ENCODE measurements at regions not wholly inside any gene's neighbourhood (a gene's known extent, or its start where the extent isn't known, plus 50 kb on each side); places are given as distances from the start of the nearest gene placed in this dataset.

DNA sequence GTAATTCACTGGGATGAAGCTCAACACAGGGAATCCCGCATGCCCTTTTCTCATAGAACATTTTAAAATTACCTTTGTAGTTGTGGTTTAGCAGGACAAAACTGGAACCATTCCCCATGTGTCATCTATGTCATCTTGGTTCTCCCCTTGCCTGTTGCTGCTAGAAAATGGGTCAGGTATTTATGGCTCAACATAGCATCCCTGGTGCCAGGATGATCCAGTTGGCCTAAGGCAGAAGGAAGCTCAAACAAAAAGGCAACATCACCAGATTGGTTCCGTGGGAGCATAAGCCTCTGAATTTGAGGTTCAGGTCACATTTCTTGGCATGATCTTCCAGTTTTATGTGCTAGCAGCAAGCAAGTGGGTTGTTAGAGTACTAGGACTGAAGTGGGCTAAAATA is 552.6 kb upstream of the BOD1L1 start:
- Histone ChIP-seq H3K36me3 (no peaks in the 10 kb centered on the region), H3K4me2 (peak overlapping the region in 9 of 11 experiments; percentile 63 to 83 (median 73); a peak in 15 of 22 replicates), H3K4me3 (no peak overlapping the region), H3K9me3 (replicated peaks in 1 of 11) (no peaks in the 10 kb centered on the region), H3K27me3 (peaks cover 0 to 59% (median 35%) of the 10 kb centered on the region in 11 experiments; a peak in 16 of 22 replicates), H3K9ac (no peak overlapping the region), H3K27ac (no peak overlapping the region), H4K20me1 (peaks cover 0 to 8% (median 0%) of the 10 kb centered on the region in 11 experiments; a peak in 4 of 22 replicates), H3K4me1 (peaks cover 45 to 78% (median 67%) of the 10 kb centered on the region in 10 experiments)
- no peak for TF ChIP-seq Cebpa-rat (IDR thresholded peaks at IDR 0.05)

DNA sequence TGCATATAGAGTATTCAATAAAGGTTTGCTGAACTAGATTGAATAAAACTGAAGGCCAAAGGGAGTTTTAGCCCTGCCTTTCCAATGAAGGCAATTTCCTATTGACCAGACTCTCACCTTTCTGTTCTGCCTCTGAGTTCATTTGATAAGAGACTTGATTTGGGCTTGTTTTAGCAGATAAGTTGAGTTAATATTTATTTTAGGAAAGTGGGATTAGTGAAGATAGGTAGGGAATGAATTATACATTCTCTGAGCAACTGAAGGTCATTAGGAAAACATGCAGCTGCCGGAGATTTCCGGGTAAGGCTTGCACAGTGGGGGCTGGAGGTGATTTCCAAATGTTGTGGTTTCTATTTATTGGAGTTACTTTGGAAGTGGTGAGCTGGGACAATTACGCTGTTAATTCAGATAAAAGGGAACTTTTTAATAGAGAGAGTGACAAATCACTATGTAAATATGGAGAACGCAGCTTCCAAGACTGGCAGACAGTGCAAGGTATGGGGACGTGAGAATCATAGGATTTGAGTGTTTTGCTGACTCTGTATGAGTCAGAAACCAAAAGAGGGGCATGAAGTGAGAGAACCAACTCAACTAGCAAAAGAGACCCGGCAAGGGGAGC is 553.6 kb upstream of the BOD1L1 start:
- Histone ChIP-seq H3K36me3 (no peaks in the 10 kb centered on the region), H3K9ac (no peak overlapping the region), H3K27me3 (peaks cover 0 to 61% (median 35%) of the 10 kb centered on the region in 11 experiments; a peak in 16 of 22 replicates), H3K4me1 (peaks cover 45 to 70% (median 60%) of the 10 kb centered on the region in 10 experiments), H4K20me1 (peaks cover 0 to 8% (median 0%) of the 10 kb centered on the region in 11 experiments; a peak in 4 of 22 replicates), H3K4me3 (no peak overlapping the region), H3K4me2 (peak overlapping the region; percentile 48 to 83 (median 72); a peak in 21 of 22 replicates), H3K9me3 (replicated peaks in 1 of 11) (no peaks in the 10 kb centered on the region), H3K27ac (no peak overlapping the region)
- TF ChIP-seq Cebpa-rat (IDR thresholded peaks at IDR 0.05) = no peak

DNA sequence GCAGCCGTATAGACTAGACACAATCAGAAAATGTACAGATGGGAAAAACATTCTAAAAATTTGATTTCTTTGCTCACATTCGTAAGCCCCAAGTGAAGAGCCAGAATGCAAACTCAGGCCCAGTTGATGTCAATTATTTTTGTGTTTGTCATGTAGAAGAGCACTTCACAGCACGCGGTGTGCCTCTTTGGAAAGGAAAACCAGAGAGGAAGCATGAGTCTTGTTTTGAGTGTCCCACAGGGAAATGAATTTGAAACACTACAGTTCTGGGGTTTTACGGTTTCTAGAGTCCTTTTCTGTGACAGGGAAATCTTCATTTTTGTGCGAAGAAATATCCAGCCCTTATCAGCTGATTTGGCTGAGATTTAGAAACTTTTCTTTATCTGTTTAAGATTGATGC is 554.6 kb upstream of the BOD1L1 start:
- peak overlapping the region in 1 of 11 experiments; percentile 15; a peak in 1 of 22 replicates for H3K27ac ChIP-seq
- H3K9me3 ChIP-seq (replicated peaks in 1 of 11) = no peaks in the 10 kb centered on the region
- no peak overlapping the region for H3K4me3 ChIP-seq
- H3K27me3 ChIP-seq = peaks cover 0 to 59% (median 35%) of the 10 kb centered on the region in 11 experiments; a peak in 16 of 22 replicates
- H3K9ac ChIP-seq = no peak overlapping the region
- no peaks in the 10 kb centered on the region for H3K36me3 ChIP-seq
- H3K4me2 ChIP-seq = peak overlapping the region; percentile 48 to 83 (median 72)
- H4K20me1 ChIP-seq = peaks cover 0 to 8% (median 0%) of the 10 kb centered on the region in 11 experiments; a peak in 4 of 22 replicates
- TF ChIP-seq Cebpa-rat (IDR thresholded peaks at IDR 0.05) = no peak
- H3K4me1 ChIP-seq = peaks cover 45 to 59% (median 54%) of the 10 kb centered on the region in 10 experiments

DNA sequence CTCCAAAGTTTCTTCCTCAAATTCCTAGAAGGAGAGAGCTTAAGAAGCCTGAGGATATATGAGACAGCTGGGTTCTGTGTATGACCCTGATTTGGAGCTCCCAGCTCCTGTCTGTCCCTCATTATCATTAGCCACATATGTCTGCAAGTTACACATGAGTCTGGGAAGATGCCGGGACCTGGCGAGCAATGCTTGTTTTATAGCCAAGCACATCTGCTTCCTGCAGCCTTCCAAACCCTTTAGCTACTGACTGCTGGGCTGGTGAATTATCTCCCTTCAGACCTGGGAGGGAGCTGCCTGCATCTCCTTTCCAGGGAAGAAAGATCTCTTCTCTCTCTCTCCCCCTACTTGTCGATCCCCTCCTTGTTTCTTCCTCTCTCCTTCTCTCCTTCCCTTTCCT is 556.7 kb upstream of the BOD1L1 start:
- H3K27me3 ChIP-seq = peaks cover 0 to 51% (median 35%) of the 10 kb centered on the region in 11 experiments; a peak in 16 of 22 replicates
- peaks cover 0 to 8% (median 0%) of the 10 kb centered on the region in 11 experiments; a peak in 4 of 22 replicates for H4K20me1 ChIP-seq
- no peak overlapping the region for H3K9ac ChIP-seq
- peaks cover 23 to 38% (median 34%) of the 10 kb centered on the region in 10 experiments for H3K4me1 ChIP-seq
- no peak overlapping the region for H3K4me3 ChIP-seq
- no peak overlapping the region for H3K27ac ChIP-seq
- no peak for TF ChIP-seq Cebpa-rat (IDR thresholded peaks at IDR 0.05)
- no peaks in the 10 kb centered on the region for H3K9me3 ChIP-seq (replicated peaks in 1 of 11)
- H3K4me2 ChIP-seq = no peak overlapping the region
- no peaks in the 10 kb centered on the region for H3K36me3 ChIP-seq

DNA sequence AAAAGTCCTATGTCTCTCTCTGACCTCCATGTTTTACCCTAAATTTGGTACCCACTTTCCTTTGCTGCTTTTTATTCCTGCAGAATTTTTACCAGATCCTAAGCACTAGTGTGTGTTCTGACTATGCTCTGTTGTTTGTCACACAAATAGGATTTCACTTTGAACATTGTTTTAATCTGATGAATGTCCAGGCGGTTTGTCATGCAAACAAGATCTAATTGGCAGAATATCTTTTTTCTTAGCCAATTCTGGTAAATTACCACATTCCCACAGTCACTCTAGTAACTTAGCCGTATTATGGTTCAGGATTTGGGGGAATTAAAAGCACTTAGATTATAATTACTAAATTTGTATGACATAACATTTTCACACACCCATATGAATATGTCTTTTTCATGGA is 557.2 kb upstream of the BOD1L1 start:
- H3K4me1 ChIP-seq = peaks cover 18 to 33% (median 31%) of the 10 kb centered on the region in 10 experiments
- H3K4me2 ChIP-seq = no peak overlapping the region
- peaks cover 0 to 46% (median 30%) of the 10 kb centered on the region in 11 experiments; a peak in 16 of 22 replicates for H3K27me3 ChIP-seq
- H4K20me1 ChIP-seq = peaks cover 0 to 8% (median 0%) of the 10 kb centered on the region in 11 experiments; a peak in 4 of 22 replicates
- TF ChIP-seq Cebpa-rat (IDR thresholded peaks at IDR 0.05) = no peak
- no peak overlapping the region for H3K27ac ChIP-seq
- no peaks in the 10 kb centered on the region for H3K9me3 ChIP-seq (replicated peaks in 1 of 11)
- H3K9ac ChIP-seq = no peak overlapping the region
- H3K4me3 ChIP-seq = no peak overlapping the region
- H3K36me3 ChIP-seq = no peaks in the 10 kb centered on the region

DNA sequence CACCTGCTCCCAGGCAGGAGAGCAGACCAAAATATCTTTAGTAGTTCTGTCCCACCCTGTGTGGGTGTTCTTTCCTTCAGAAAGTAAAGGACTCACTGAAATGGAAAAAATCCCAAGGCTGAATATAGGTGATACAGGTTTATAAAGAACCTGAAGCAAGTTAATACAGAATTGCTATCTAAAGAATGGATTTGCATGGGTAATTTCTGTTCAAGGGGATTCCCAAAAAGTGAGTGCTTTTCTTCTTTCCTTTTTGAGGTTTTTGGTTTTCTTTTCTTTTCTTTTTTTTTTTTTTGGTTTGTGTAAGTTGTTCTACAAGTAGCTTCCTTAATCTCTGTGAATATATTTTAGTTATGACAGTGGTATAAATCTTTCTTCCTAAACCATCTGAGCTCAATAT is 560.7 kb upstream of the BOD1L1 start:
- H3K4me1 ChIP-seq = 0 out of 20 replicates have a peak, but pooled peaks cover 0 to 4% (median 0%) of the 10 kb centered on the region in 10 experiments
- no peak overlapping the region for H3K9ac ChIP-seq
- H3K36me3 ChIP-seq = no peaks in the 10 kb centered on the region
- H3K27ac ChIP-seq = no peak overlapping the region
- peaks cover 0 to 22% (median 16%) of the 10 kb centered on the region in 11 experiments; a peak in 16 of 22 replicates for H3K27me3 ChIP-seq
- TF ChIP-seq Cebpa-rat (IDR thresholded peaks at IDR 0.05) = no peak
- no peak overlapping the region for H3K4me3 ChIP-seq
- no peaks in the 10 kb centered on the region for H3K9me3 ChIP-seq (replicated peaks in 1 of 11)
- peaks cover 0 to 5% (median 0%) of the 10 kb centered on the region in 11 experiments; a peak in 1 of 22 replicates for H4K20me1 ChIP-seq
- no peak overlapping the region for H3K4me2 ChIP-seq

DNA sequence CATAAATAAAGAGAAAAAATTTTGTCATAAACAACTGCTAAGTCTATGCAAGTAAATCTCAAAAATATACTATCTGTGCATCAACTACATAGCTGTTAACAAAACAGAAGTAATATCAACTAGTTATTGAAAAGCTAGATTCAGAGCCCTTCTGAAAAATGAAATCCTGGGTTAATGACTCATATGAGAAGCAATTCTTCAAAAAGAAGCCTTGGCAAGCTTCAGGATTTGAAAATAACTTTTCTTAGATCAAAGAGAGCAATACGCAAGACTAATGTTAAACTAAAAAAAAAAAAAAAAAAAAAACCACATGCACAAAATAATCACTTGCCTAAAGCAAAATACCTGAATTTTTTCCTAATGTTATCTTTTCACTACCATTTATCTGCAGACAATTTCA is 566.1 kb upstream of the BOD1L1 start:
- Histone ChIP-seq H4K20me1 (no peaks in the 10 kb centered on the region), H3K4me2 (no peak overlapping the region), H3K4me1 (no peaks in the 10 kb centered on the region), H3K27me3 (no peaks in the 10 kb centered on the region), H3K9ac (no peak overlapping the region), H3K36me3 (no peaks in the 10 kb centered on the region), H3K27ac (no peak overlapping the region), H3K9me3 (replicated peaks in 1 of 11) (no peaks in the 10 kb centered on the region), H3K4me3 (no peak overlapping the region)
- no peak for TF ChIP-seq Cebpa-rat (IDR thresholded peaks at IDR 0.05)

DNA sequence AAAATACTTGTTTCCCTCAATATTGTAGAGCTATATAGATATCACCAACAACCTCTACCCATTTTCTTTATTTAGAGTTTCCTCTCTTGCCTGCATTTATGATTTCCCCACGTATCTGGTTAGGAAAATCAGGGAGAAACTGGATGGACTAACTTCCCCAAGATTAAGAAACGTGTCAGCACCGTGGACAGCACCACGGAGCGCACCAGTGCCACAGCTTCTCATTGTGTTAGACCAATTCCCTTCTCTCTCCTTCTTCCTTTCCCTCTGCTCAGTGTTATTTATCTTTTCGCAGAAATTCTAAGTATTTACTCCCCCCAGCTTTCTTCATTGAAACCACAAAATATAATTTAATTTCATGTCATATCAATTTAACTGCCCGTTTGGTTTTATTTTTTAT is 568.6 kb upstream of the BOD1L1 start:
- TF ChIP-seq Cebpa-rat (IDR thresholded peaks at IDR 0.05) = no peak
- H4K20me1 ChIP-seq = no peaks in the 10 kb centered on the region
- H3K9ac ChIP-seq = no peak overlapping the region
- no peaks in the 10 kb centered on the region for H3K9me3 ChIP-seq (replicated peaks in 1 of 11)
- H3K4me1 ChIP-seq = no peaks in the 10 kb centered on the region
- no peak overlapping the region for H3K4me3 ChIP-seq
- H3K4me2 ChIP-seq = no peak overlapping the region
- no peak overlapping the region for H3K27ac ChIP-seq
- no peaks in the 10 kb centered on the region for H3K36me3 ChIP-seq
- H3K27me3 ChIP-seq = no peaks in the 10 kb centered on the region

DNA sequence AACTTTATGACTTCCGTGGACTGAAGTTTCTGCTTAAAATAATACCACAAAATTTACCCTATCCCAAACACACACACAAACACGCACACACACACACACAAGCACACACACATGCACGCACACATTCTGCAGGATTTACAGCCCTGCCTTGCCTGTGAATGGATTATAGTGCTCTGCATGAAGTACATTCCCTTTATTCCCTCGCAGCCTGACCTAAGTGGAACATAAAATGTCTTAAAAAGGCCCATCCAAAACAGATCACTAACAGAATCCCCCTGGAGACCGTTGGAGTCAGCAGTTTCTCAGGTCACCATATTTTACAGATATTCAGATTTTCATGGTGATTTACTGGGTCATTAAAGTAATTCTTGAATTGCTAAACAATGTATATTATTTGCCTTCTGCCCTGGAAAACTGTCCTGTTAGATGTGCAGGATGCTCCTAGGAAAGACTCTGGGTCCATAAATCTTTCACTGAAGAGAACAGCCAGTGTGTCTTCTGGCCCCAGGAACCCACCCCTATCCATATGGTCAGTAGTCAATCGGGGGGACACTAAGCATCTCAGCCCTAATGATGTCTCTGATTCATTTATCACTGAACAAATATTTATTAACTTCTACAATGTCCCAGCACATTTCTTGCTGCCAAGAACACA is 587.7 kb upstream of the BOD1L1 start:
- no peak overlapping the region for H3K9ac ChIP-seq
- no peaks in the 10 kb centered on the region for H3K36me3 ChIP-seq
- peaks cover 0 to 5% (median 0%) of the 10 kb centered on the region in 11 experiments; a peak in 1 of 22 replicates for H3K9me3 ChIP-seq (replicated peaks in 1 of 11)
- H3K4me1 ChIP-seq = no peaks in the 10 kb centered on the region
- H3K27ac ChIP-seq = no peak overlapping the region
- no peak for TF ChIP-seq Cebpa-rat (IDR thresholded peaks at IDR 0.05)
- H3K27me3 ChIP-seq = no peaks in the 10 kb centered on the region
- H3K4me3 ChIP-seq = no peak overlapping the region
- no peaks in the 10 kb centered on the region for H4K20me1 ChIP-seq
- no peak overlapping the region for H3K4me2 ChIP-seq

Measured in BLaER1 treated with 17β-estradiol and CSF1 and Interleukin-3, amounts not matched to agents 10 nM and 100 nM (cell line).